Aorta (tissue), 5 donors: ENCODE measurements at regions not wholly inside any gene's neighbourhood (a gene's known extent, or its start where the extent isn't known, plus 50 kb on each side); places are given as distances from the start of the nearest gene placed in this dataset.

ENCODE experiments used
- ATAC-seq: fragments of 200-7000 bp; cut with Tn5 transposase; one replicate; pipeline ENCODE4 v1.9.1; 2022; ENCODE audit warnings: moderate library complexity; ENCODE audit not compliant: low FRiP score
- DNase-seq, 2 donors: peaks; one replicate each; pipeline ENCODE4 v3.0.0-alpha.2; 2020
- H3K27ac ChIP-seq, 2 donors: one replicate each; pipeline ENCODE4 v1.5.1; 2013; ENCODE audit warnings: low read length in 2 of 2, mild to moderate bottlenecking in 2 of 2, moderate library complexity in 2 of 2, control low read depth in 1 of 2, inconsistent platforms in 1 of 2, low read depth in 1 of 2
- H3K27me3 ChIP-seq, 2 donors: one replicate each; pipeline ENCODE4 v1.6.1; 2013; ENCODE audit warnings: control low read depth in 1 of 2, low read length in 1 of 2, mild to moderate bottlenecking in 1 of 2, moderate library complexity in 1 of 2; ENCODE audit not compliant: insufficient read depth in 2 of 2, control insufficient read depth in 1 of 2
- H3K36me3 ChIP-seq, 2 donors: one replicate each; pipeline ENCODE4 v1.6.1; 2013; ENCODE audit warnings: control low read depth in 1 of 2, low read length in 1 of 2, mild to moderate bottlenecking in 1 of 2; ENCODE audit not compliant: insufficient read depth in 2 of 2, control insufficient read depth in 1 of 2
- H3K4me1 ChIP-seq, 2 donors: one replicate each; pipeline ENCODE4 v1.6.1; 2013; ENCODE audit warnings: low read length in 2 of 2, control low read depth in 1 of 2, mild to moderate bottlenecking in 1 of 2, moderate library complexity in 1 of 2; ENCODE audit not compliant: insufficient read depth in 2 of 2, control insufficient read depth in 1 of 2
- H3K4me3 ChIP-seq, 2 donors: one replicate each; pipeline ENCODE4 v1.5.1; 2013; ENCODE audit warnings: low read length in 2 of 2, control low read depth in 1 of 2, mild to moderate bottlenecking in 1 of 2
- H3K9me3 ChIP-seq: one replicate; pipeline ENCODE4 v1.6.1; 2013; ENCODE audit warnings: mild to moderate bottlenecking, low read length; ENCODE audit not compliant: control insufficient read depth
- WGBS, 2 donors: extraction: QIAGEN DNeasy Blood & Tissue Kit; methylation state at CpG; one replicate each; pipeline ENCODE4 v1.1.7; 2013; 5-methylcytosine and 5-hydroxymethylcytosine counted together
- intact Hi-C, 2 donors: fragments of 100-400 bp; cut with DNase I; formaldehyde crosslinking; loops; one replicate each; pipeline versions ENCODE4 v1.14.2 to v1.15.0; 2022
- donor health status: healthy with polysubstance abuse.
- donor health status: Bipolar disorder and iron deficiency.
- donor health status: DM: no; HTN: no; CAD: no.
- donor health status: DM: no; HTN: no; CAD: no.
- donor health status: DM: yes; HTN: yes; CAD: no.

DNA sequence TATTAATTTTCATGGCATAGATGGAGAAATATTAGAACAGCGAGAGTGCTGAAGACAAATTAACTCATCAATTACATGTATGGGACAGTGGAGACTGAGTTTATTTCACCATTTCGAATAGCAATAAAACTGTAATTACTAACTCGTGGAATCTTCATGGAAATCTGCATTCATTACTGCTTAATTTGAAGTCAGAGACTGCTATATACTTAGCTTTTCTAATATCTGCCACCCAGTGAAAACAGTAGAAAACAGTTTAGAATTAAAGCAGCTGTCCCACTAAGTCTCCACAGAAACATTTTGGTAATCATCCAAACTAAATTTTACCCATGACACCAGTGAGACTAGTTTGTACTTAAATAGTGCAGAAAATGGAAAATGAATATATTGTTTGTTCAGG lies 56.8 kb downstream of the IZUMO3 start:
- ATAC-seq (no peak), DNase-seq (no peak)
- 50 to 55% methylated on average over 3 of the region's 3 CpGs for WGBS, 2 donors
- Histone ChIP-seq H3K4me3 (no peak overlapping the region), H3K27ac (no peak overlapping the region), H3K4me1 (no peaks in the 10 kb centered on the region), H3K27me3 (no peaks in the 10 kb centered on the region), H3K9me3 (no peaks in the 10 kb centered on the region), H3K36me3 (no peaks in the 10 kb centered on the region)
- intact Hi-C loops, result no loop called here

DNA sequence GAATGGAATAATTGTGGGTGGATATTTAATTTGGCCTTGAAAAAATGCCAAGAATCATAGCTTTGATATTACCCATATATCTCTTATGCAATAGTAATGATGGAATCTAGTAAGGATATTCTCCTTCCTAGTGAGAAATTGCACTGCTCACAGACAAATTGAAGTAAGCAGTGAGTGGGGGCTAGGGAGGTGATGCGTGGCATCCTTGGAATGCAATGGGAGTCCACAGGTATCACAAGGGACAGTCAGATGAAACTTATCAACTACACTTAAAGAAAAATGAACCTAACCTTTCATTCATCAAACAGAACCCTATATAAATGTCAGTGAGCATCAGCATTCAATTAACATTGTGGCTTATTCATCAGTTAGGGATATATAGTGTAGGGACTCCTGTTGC lies 57.8 kb downstream of the IZUMO3 start:
- H3K9me3 ChIP-seq, result no peaks in the 10 kb centered on the region
- DNase-seq (no peak), ATAC-seq (no peak)
- 90 to 94% methylated on average over 1 of the region's 1 CpG for WGBS, 2 donors
- no peak overlapping the region for H3K4me3 ChIP-seq
- no peaks in the 10 kb centered on the region for H3K36me3 ChIP-seq
- no peaks in the 10 kb centered on the region for H3K4me1 ChIP-seq
- no peak overlapping the region for H3K27ac ChIP-seq
- intact Hi-C loops, result no loop called here
- no peaks in the 10 kb centered on the region for H3K27me3 ChIP-seq

DNA sequence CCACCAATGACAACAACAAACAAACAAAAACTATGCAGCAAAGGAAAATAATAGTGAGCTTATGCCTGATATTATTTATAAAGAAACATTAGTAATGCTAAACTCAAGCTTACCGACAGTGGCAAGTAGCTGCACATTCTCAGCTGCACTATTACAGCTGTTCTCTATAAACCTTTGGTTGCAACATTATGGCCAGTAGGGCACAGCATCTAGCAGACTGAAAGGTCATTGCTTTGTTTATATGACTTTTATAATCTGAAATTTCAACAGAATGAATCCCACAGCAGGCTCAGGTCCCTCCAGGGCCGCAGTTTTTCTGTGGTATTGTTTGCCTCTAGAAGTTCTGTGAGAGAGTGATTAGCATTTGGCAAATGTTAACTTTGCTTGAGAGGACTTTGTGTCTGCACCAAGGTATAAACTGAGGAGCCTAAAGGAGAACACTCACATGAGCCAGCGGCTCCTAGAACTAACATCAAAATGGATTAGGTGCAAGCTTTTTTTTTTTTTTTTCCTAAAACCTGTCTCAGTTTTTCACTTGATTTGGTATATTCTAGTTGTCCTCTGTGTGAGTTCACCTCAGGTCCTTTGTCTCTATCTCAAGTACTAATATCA lies 58.3 kb downstream of the IZUMO3 start:
- intact Hi-C loops, result no loop called here
- Histone ChIP-seq H3K9me3 (no peaks in the 10 kb centered on the region), H3K4me1 (no peaks in the 10 kb centered on the region), H3K27me3 (no peaks in the 10 kb centered on the region), H3K36me3 (no peaks in the 10 kb centered on the region), H3K27ac (no peak overlapping the region), H3K4me3 (no peak overlapping the region)
- ATAC-seq (no peak), DNase-seq (no peak)
- WGBS, 2 donors, result 52 to 59% methylated on average over 3 of the region's 3 CpGs

DNA sequence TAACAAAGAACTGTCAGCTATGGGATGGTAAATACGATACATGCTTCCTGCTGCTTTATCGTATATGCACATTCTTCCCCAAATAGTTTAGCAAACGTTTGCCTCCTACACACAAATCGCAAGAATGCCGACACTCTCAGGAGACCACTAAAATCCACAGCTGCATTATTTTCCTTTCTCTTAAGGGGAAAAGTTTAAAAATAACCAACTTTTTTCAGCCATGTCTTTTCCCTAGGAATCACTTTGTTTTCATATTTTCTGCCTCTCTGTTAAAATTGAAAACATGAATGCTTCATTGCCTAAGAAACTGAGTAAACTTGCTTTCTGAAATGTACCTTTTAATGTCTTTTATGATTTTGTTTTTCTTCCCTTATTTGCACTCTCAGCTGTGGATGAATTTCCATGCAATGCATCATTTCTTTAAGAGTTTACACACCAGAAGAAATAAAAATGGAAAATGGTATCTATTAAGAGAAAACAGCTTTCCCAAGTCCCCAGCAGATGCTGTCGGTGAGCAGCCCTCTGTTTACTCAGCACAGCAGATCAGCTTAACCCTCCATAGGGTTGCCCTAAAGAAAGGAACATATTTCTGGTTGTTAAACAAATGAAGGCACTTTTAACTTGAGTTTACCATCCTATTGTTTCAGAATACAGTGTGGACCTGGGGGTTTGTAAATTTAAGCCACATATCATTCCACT lies 66.2 kb downstream of the IZUMO3 start:
- WGBS, 2 donors, result 1 to 2% methylated on average over 6 of the region's 6 CpGs
- H3K36me3 ChIP-seq, result no peaks in the 10 kb centered on the region
- H3K27me3 ChIP-seq, result no peaks in the 10 kb centered on the region
- H3K9me3 ChIP-seq, result no peaks in the 10 kb centered on the region
- DNase-seq, result no peak
- no peak overlapping the region for H3K4me3 ChIP-seq
- no peak overlapping the region for H3K27ac ChIP-seq
- no peaks in the 10 kb centered on the region for H3K4me1 ChIP-seq
- intact Hi-C loops, result no loop called here
- ATAC-seq, result no peak

DNA sequence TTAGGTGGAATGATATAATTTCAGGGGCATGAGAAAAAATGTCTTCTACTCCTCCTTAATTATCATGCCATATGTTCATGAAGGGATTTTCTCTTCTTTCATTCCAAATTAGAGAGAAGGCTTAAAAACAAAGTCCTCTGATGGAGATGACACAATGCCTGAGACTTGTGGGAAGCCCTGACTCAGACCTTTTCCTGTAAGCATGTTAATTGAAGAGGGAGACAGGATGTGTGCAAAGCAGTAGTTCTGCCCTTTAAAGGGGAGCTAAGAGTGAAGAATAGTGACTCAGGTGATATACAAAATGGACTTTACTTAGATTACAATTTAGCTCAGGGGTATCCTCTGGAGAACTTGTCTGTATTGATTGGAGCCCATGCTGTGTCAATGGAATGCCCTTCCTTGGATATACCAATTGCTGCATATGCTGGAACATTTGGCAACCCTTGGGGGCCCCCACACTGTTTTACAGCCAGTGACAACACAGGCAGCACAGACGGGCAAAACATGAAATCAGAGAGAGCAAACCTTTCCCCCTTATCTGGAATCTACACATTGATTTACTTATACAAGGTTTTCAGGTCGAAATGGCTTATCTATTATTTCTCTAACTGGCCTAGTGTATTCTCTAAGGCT lies 81.3 kb downstream of the IZUMO3 start:
- H3K27ac ChIP-seq, result no peak overlapping the region
- H3K4me1 ChIP-seq, result no peaks in the 10 kb centered on the region
- intact Hi-C loops, result no loop called here
- ATAC-seq (peak; percentile 48), DNase-seq (no peak)
- no peak overlapping the region for H3K4me3 ChIP-seq
- no peaks in the 10 kb centered on the region for H3K27me3 ChIP-seq
- WGBS, 2 donors, result 46 to 55% methylated on average over 2 of the region's 2 CpGs
- H3K9me3 ChIP-seq, result no peaks in the 10 kb centered on the region
- H3K36me3 ChIP-seq, result no peaks in the 10 kb centered on the region

DNA sequence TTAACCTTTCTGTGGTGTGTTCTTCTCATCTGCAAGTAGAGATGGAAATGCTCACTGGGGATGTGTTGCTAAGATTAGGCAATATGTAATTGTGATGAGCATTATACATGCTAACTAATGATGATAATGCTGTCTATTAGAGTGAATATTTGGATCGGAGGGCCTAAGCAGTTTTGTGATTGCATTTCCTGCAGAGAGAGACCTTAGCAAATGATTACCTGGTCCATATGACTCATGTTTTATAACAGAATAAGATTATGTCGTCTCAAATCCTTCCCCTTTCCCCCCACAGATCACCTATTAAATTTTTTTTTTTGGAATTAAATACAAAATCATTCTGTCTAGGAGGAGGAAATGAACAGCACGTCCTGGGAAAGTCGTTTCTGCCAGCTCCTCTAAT lies 82.7 kb downstream of the IZUMO3 start:
- DNase-seq (no peak), ATAC-seq (no peak)
- H3K27me3 ChIP-seq, result no peaks in the 10 kb centered on the region
- H3K9me3 ChIP-seq, result no peaks in the 10 kb centered on the region
- no peak overlapping the region for H3K27ac ChIP-seq
- H3K36me3 ChIP-seq, result no peaks in the 10 kb centered on the region
- H3K4me1 ChIP-seq, result no peaks in the 10 kb centered on the region
- intact Hi-C loops, result no loop called here
- no peak overlapping the region for H3K4me3 ChIP-seq
- 79 to 80% methylated on average over 4 of the region's 4 CpGs for WGBS, 2 donors

DNA sequence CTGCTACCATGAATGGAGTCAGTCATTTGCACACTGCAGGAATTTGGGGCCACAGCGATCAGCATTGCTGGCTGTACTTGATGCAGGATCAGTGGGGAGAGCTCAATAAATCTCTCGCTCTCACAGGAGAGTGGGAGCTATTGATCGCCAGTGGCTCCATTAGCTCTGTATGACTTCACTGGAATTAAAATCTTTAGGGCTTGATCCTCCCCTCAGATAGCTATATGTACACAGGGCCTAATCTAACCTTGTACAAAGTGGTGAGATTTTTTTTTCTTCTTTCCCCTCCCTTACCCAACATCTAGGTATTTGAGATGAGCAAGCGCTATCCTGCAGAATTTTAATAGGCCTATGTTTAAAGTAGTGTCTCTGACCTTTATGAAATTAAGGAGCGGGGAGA lies 84.9 kb downstream of the IZUMO3 start:
- WGBS, 2 donors, result 94% methylated on average over 5 of the region's 5 CpGs
- Histone ChIP-seq H3K4me1 (no peaks in the 10 kb centered on the region), H3K27ac (no peak overlapping the region), H3K36me3 (no peaks in the 10 kb centered on the region), H3K27me3 (no peaks in the 10 kb centered on the region), H3K4me3 (no peak overlapping the region), H3K9me3 (no peaks in the 10 kb centered on the region)
- no peak for ATAC-seq
- DNase-seq, result no peak
- intact Hi-C loops, result no loop called here

DNA sequence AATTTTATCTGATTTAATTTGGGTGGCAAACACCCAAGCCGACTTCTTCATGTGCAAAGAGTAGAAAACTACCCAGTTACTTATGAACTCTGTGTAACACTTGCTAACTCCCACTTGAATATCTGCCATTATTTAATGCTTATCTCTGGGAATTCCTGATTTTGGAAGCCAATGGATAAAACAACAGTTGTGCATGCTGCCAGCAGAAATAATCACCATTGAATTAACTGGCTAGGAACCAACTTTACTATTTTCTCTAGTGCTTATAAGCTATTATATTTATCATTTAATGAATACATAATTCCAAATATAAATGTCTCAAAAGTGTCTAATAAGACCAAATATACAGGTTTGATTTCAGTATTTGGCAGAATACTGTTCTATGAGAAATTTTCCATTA lies 85.7 kb downstream of the IZUMO3 start:
- DNase-seq (no peak), ATAC-seq (no peak)
- Histone ChIP-seq H3K4me1 (no peaks in the 10 kb centered on the region), H3K27ac (no peak overlapping the region), H3K27me3 (no peaks in the 10 kb centered on the region), H3K4me3 (no peak overlapping the region), H3K36me3 (no peaks in the 10 kb centered on the region), H3K9me3 (no peaks in the 10 kb centered on the region)
- intact Hi-C loops, result no loop called here
- WGBS, 2 donors, result 4 to 12% methylated on average over 1 of the region's 1 CpG

DNA sequence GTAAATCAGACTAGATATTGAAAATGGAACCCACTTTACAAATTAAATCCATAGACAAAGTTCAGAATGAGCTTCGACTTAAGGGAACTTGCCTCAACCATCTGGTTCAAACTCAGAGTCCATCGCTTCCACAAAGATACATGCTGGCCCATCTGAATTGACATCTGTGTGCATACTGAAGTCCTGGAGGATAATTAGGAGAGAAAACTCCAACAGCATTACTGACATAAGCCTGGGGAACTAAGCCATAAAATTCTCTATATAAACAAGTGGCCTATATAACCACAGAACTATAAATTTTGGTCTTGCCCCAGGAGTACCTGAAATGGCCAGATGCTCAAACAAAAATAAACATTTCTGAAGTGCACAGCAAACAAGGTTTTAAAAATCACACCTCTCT lies 94.4 kb downstream of the IZUMO3 start:
- DNase-seq, result no peak
- no peaks in the 10 kb centered on the region for H3K27me3 ChIP-seq
- intact Hi-C loops, result no loop called here
- H3K4me3 ChIP-seq, result no peak overlapping the region
- peaks cover 2% of the 10 kb centered on the region for H3K9me3 ChIP-seq
- H3K36me3 ChIP-seq, result no peaks in the 10 kb centered on the region
- ATAC-seq, result no peak
- H3K27ac ChIP-seq, result no peak overlapping the region
- WGBS, 2 donors, result 87 to 88% methylated on average over 2 of the region's 2 CpGs
- H3K4me1 ChIP-seq, result no peaks in the 10 kb centered on the region
